BLaER1 treated with 17β-estradiol and CSF1 and Interleukin-3, amounts not matched to agents 10 nM and 100 nM (cell line): ENCODE measurements at regions not wholly inside any gene's neighbourhood (a gene's known extent, or its start where the extent isn't known, plus 50 kb on each side); places are given as distances from the start of the nearest gene placed in this dataset.
"Not testable (repeated sequence)": the region's sequence is repeated elsewhere in the genome, so short reads cannot be mapped to it uniquely, and the experiment has no call there.

Experiments
- H3K27ac ChIP-seq, 11 experiments: shearing (Covaris generic); formaldehyde crosslinking; 2 replicates each; pipeline ENCODE4 v1.8.1; 2022
- H3K27me3 ChIP-seq, 11 experiments: shearing (Covaris generic); formaldehyde crosslinking; 2 replicates each; pipeline ENCODE4 v1.8.1; 2022
- H3K36me3 ChIP-seq, 11 experiments: shearing (Covaris generic); formaldehyde crosslinking; 2 replicates each; pipeline ENCODE4 v1.8.1; 2022
- H3K4me1 ChIP-seq, 10 experiments: shearing (Covaris generic); formaldehyde crosslinking; 2 replicates each; pipeline ENCODE4 v1.8.1; 2022
- H3K4me2 ChIP-seq, 11 experiments: shearing (Covaris generic); formaldehyde crosslinking; 2 replicates each; pipeline ENCODE4 v1.8.1; 2022
- H3K4me3 ChIP-seq, 10 experiments: shearing (Covaris generic); formaldehyde crosslinking; 2 replicates each; pipeline ENCODE4 v1.8.1; 2022
- H3K9ac ChIP-seq, 11 experiments: shearing (Covaris generic); formaldehyde crosslinking; 2 replicates each; pipeline ENCODE4 v1.8.1; 2022
- H3K9me3 ChIP-seq, 11 experiments: shearing (Covaris generic); formaldehyde crosslinking; replicated peaks in 1 of 11; 2 replicates each; pipeline ENCODE4 v1.8.1; 2022
- H4K20me1 ChIP-seq, 11 experiments: shearing (Covaris generic); formaldehyde crosslinking; 2 replicates each; pipeline ENCODE4 v1.8.1; 2022
- Cebpa-rat ChIP-seq, 11 experiments: shearing (Covaris generic); IDR thresholded peaks; 2 replicates each; pipeline ENCODE4 v1.8.1; 2022

GRCh38 chr12:19800884-19801283, 361.6 kb downstream of the AEBP2 start:
- H4K20me1 ChIP-seq, result no peaks in the 10 kb centered on the region
- H3K27ac ChIP-seq, result no peak overlapping the region
- H3K36me3 ChIP-seq, result no peaks in the 10 kb centered on the region
- no peak overlapping the region for H3K4me2 ChIP-seq
- no peaks in the 10 kb centered on the region for H3K27me3 ChIP-seq
- H3K4me1 ChIP-seq, result no peaks in the 10 kb centered on the region; a peak in 1 of 20 replicates
- H3K9ac ChIP-seq, result no peak overlapping the region
- TF ChIP-seq Cebpa-rat (IDR thresholded peaks at IDR 0.05), result no peak
- H3K4me3 ChIP-seq, result no peak overlapping the region
- H3K9me3 ChIP-seq, result peaks cover 0 to 13% (median 5%) of the 10 kb centered on the region in 11 experiments; a peak in 7 of 22 replicates

- Histone ChIP-seq H3K27me3 (no peaks in the 10 kb centered on the region), H3K4me3 (no peak overlapping the region), H3K27ac (no peak overlapping the region), H4K20me1 (no peaks in the 10 kb centered on the region), H3K9ac (no peak overlapping the region), H3K9me3 (peaks cover 0 to 13% (median 5%) of the 10 kb centered on the region in 11 experiments; a peak in 7 of 22 replicates), H3K4me2 (no peak overlapping the region), H3K36me3 (no peaks in the 10 kb centered on the region), H3K4me1 (no peaks in the 10 kb centered on the region; a peak in 1 of 20 replicates)
- TF ChIP-seq Cebpa-rat (IDR thresholded peaks at IDR 0.05), result no peak
These were observed 362.6 kb downstream of the AEBP2 start for GRCh38 chr12:19801941-19802340.

- no peak for TF ChIP-seq Cebpa-rat (IDR thresholded peaks at IDR 0.05)
- no peaks in the 10 kb centered on the region for H3K36me3 ChIP-seq
- no peak overlapping the region for H3K4me2 ChIP-seq
- no peaks in the 10 kb centered on the region for H4K20me1 ChIP-seq
- no peak overlapping the region for H3K9ac ChIP-seq
- no peak overlapping the region for H3K27ac ChIP-seq
- H3K4me3 ChIP-seq, result no peak overlapping the region
- peaks cover 0 to 7% (median 5%) of the 10 kb centered on the region in 11 experiments; a peak in 6 of 22 replicates for H3K9me3 ChIP-seq
- no peaks in the 10 kb centered on the region; a peak in 1 of 20 replicates for H3K4me1 ChIP-seq
- H3K27me3 ChIP-seq, result no peaks in the 10 kb centered on the region
These were observed 363.6 kb downstream of the AEBP2 start for GRCh38 chr12:19802915-19803314.

- Histone ChIP-seq H3K4me1 (no peaks in the 10 kb centered on the region; a peak in 1 of 20 replicates), H4K20me1 (no peaks in the 10 kb centered on the region), H3K27me3 (no peaks in the 10 kb centered on the region), H3K9ac (no peak overlapping the region), H3K4me3 (no peak overlapping the region), H3K36me3 (no peaks in the 10 kb centered on the region), H3K27ac (no peak overlapping the region), H3K4me2 (no peak overlapping the region), H3K9me3 (peaks cover 0 to 8% (median 0%) of the 10 kb centered on the region in 11 experiments; a peak in 6 of 22 replicates)
- no peak for TF ChIP-seq Cebpa-rat (IDR thresholded peaks at IDR 0.05)
These were observed 365.4 kb downstream of the AEBP2 start for GRCh38 chr12:19804737-19805136.

GRCh38 chr12:19808371-19808770, 369.1 kb downstream of the AEBP2 start:
- no peaks in the 10 kb centered on the region for H4K20me1 ChIP-seq
- H3K27ac ChIP-seq, result no peak overlapping the region
- no peak overlapping the region for H3K9ac ChIP-seq
- no peaks in the 10 kb centered on the region for H3K36me3 ChIP-seq
- H3K27me3 ChIP-seq, result no peaks in the 10 kb centered on the region
- no peak overlapping the region for H3K4me2 ChIP-seq
- H3K4me1 ChIP-seq, result no peaks in the 10 kb centered on the region
- no peak overlapping the region for H3K4me3 ChIP-seq
- peaks cover 0 to 8% (median 0%) of the 10 kb centered on the region in 11 experiments; a peak in 6 of 22 replicates for H3K9me3 ChIP-seq
- no peak for TF ChIP-seq Cebpa-rat (IDR thresholded peaks at IDR 0.05)

GRCh38 chr12:19810213-19810612, 370.9 kb downstream of the AEBP2 start:
- H3K4me2 ChIP-seq, result no peak overlapping the region
- H3K27me3 ChIP-seq, result no peaks in the 10 kb centered on the region
- TF ChIP-seq Cebpa-rat (IDR thresholded peaks at IDR 0.05), result no peak
- H3K9ac ChIP-seq, result no peak overlapping the region
- no peaks in the 10 kb centered on the region for H4K20me1 ChIP-seq
- H3K4me3 ChIP-seq, result no peak overlapping the region
- H3K27ac ChIP-seq, result no peak overlapping the region
- H3K9me3 ChIP-seq, result peaks cover 0 to 16% (median 7%) of the 10 kb centered on the region in 11 experiments; a peak in 9 of 22 replicates
- no peaks in the 10 kb centered on the region for H3K4me1 ChIP-seq
- no peaks in the 10 kb centered on the region for H3K36me3 ChIP-seq

- H3K27ac ChIP-seq, result no peak overlapping the region
- no peak for TF ChIP-seq Cebpa-rat (IDR thresholded peaks at IDR 0.05)
- H3K4me3 ChIP-seq, result no peak overlapping the region
- no peaks in the 10 kb centered on the region for H3K27me3 ChIP-seq
- H3K9ac ChIP-seq, result no peak overlapping the region
- H3K9me3 ChIP-seq, result peaks cover 0 to 16% (median 7%) of the 10 kb centered on the region in 11 experiments; a peak in 9 of 22 replicates
- no peaks in the 10 kb centered on the region for H4K20me1 ChIP-seq
- H3K4me1 ChIP-seq, result no peaks in the 10 kb centered on the region
- no peaks in the 10 kb centered on the region for H3K36me3 ChIP-seq
- no peak overlapping the region for H3K4me2 ChIP-seq
These were observed 372.6 kb downstream of the AEBP2 start for GRCh38 chr12:19811922-19812321.

- Histone ChIP-seq H3K27me3 (no peaks in the 10 kb centered on the region), H3K27ac (no peak overlapping the region), H3K4me1 (peaks cover 0 to 5% (median 0%) of the 10 kb centered on the region in 10 experiments; a peak in 2 of 20 replicates), H3K36me3 (no peaks in the 10 kb centered on the region), H3K9ac (no peak overlapping the region), H3K4me3 (no peak overlapping the region), H3K4me2 (no peak overlapping the region), H4K20me1 (no peaks in the 10 kb centered on the region), H3K9me3 (peaks cover 4 to 17% (median 10%) of the 10 kb centered on the region in 11 experiments; a peak in 13 of 22 replicates)
- no peak for TF ChIP-seq Cebpa-rat (IDR thresholded peaks at IDR 0.05)
These were observed 379.9 kb downstream of the AEBP2 start for GRCh38 chr12:19819231-19819630.

- Histone ChIP-seq H3K9me3 (peaks cover 16 to 27% (median 21%) of the 10 kb centered on the region in 11 experiments), H3K27ac (no peak overlapping the region), H3K9ac (no peak overlapping the region), H4K20me1 (no peaks in the 10 kb centered on the region), H3K4me1 (peaks cover 0 to 5% (median 0%) of the 10 kb centered on the region in 10 experiments; a peak in 2 of 20 replicates), H3K4me3 (no peak overlapping the region), H3K4me2 (no peak overlapping the region), H3K27me3 (no peaks in the 10 kb centered on the region), H3K36me3 (no peaks in the 10 kb centered on the region)
- TF ChIP-seq Cebpa-rat (IDR thresholded peaks at IDR 0.05), result no peak
These were observed 383.2 kb downstream of the AEBP2 start for GRCh38 chr12:19822476-19822875.

GRCh38 chr12:19823326-19823725, 384.0 kb downstream of the AEBP2 start:
- not testable (repeated sequence) for H3K4me3 ChIP-seq, H3K4me2 ChIP-seq, H3K27ac ChIP-seq, H3K27me3 ChIP-seq, H4K20me1 ChIP-seq, H3K36me3 ChIP-seq, H3K4me1 ChIP-seq, H3K9ac ChIP-seq
- peaks cover 24 to 36% (median 30%) of the 10 kb centered on the region in 11 experiments for H3K9me3 ChIP-seq
